Inflammatory macrophage treated with lipopolysaccharide for 1 hour (primary cell): ENCODE measurements at regions not wholly inside any gene's neighbourhood (a gene's known extent, or its start where the extent isn't known, plus 50 kb on each side); places are given as distances from the start of the nearest gene placed in this dataset.

Source experiments
- DNase-seq, 2 donors: peaks; one replicate each; pipeline ENCODE4 v3.0.0-alpha.2; 2020 to 2022

- DNase-seq, result no peak
These were observed 341.2 kb upstream of the SLC14A2 start for GRCh38 chr18:45274026-45274425.

DNA sequence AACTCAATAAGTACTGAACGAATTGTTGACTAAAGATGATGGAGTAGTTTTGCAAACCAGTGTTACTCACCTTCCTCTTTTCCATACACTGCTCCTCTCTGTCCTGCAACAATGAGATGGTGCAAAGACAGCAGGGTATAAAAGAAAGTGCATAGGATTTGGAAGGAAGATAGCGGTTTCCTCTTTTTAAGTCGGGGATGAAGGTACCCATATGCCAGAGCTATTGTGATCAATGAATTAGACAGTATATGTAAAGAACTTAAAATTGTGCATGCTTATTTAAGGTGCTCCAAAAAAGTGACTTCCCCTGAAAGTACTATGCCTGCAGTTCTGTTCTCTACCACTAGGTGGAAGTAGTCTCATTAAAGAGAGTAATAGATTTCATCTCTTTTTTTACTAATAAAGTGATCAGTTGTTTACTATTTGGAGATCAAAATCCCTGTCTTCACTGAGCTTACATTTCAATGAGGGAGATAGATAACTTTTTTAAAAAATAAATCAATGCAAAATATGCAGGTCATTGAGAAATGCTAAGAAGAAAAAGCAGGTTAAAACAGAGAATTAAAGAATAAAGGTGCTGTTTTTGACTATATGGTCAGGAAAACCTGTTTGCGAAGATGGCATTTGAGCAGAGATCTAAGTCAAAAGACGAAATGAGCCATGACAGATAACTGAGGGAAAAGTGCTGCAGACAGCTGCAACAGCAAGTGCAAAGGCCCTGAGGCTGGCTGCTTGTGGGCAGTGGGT is 339.7 kb upstream of the SLC14A2 start:
- peak; percentile 24 to 89 for DNase-seq

DNA sequence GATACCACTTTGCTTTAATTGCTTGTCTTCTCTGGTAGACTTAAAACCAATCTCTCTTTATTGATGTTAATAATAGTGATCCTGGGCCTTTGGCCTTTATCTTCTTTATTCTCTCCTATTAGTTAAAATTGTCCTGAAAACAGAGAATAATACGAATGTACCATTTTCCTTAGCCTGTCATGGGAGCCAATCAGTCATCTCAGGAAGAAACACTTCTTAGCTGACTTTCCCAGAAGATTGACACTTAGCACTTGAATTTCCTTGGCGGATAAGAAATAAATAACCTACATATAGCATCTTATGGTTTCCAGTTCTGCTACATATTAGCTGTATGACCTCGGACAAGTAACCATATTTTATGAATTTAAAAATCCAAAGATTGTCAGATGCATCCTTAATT is 338.4 kb upstream of the SLC14A2 start:
- DNase-seq, result no peak

- peak; percentile 77 to 90 for DNase-seq
These were observed 337.4 kb upstream of the SLC14A2 start for GRCh38 chr18:45277908-45278307.

GRCh38 chr18:45280481-45281276 is 334.6 kb upstream of the SLC14A2 start:
- DNase-seq, result no peak

- no peak for DNase-seq
These were observed 333.0 kb upstream of the SLC14A2 start for GRCh38 chr18:45282101-45282812.

GRCh38 chr18:45284174-45284573 is 331.1 kb upstream of the SLC14A2 start:
- DNase-seq, result peak in 1 of 2 donors; percentile 31

DNA sequence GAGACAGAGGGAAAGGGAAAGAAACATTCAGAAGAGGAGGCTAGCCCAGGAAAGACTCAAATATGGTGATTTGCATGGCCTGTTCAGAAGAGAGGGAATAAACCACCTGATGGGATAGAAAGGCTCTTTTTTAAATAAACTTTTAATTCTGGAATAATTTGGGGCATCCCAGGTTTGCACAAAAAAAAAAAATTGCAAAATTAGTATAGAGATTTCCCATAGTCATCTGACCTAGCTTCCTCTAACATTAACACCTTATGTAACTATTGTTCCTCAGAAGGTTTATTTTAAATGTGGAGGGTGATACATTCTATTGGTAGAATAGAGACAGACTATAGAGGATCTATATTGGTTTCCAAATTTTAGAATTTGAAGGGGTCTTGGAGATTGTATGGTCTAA is 330.4 kb upstream of the SLC14A2 start:
- peak; percentile 70 to 79 for DNase-seq

GRCh38 chr18:45285251-45285650 is 330.0 kb upstream of the SLC14A2 start:
- no peak for DNase-seq

- DNase-seq, result peak; percentile 39 to 62
These were observed 328.8 kb upstream of the SLC14A2 start for GRCh38 chr18:45286431-45286830.

- no peak for DNase-seq
These were observed 327.7 kb upstream of the SLC14A2 start for GRCh38 chr18:45287531-45287930.

DNA sequence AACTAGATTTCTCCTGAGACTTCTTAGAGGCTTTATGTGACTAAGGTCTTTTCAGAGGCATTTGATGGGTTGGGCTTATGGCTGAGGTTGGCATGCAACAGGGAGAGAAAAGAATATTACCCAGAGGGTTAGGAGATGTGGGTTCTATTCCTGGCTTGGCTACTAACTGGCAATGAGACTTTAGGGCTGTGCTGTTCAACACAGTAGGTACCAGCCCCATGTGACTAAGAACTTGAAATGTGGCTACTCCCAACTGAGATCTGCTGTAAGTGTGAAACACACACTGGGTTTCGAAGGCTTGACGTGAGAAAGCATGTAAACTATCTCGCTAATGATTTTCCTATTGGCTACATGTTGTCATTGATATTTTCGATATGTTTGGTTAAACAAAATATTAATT is 324.9 kb upstream of the SLC14A2 start:
- DNase-seq, result no peak

DNA sequence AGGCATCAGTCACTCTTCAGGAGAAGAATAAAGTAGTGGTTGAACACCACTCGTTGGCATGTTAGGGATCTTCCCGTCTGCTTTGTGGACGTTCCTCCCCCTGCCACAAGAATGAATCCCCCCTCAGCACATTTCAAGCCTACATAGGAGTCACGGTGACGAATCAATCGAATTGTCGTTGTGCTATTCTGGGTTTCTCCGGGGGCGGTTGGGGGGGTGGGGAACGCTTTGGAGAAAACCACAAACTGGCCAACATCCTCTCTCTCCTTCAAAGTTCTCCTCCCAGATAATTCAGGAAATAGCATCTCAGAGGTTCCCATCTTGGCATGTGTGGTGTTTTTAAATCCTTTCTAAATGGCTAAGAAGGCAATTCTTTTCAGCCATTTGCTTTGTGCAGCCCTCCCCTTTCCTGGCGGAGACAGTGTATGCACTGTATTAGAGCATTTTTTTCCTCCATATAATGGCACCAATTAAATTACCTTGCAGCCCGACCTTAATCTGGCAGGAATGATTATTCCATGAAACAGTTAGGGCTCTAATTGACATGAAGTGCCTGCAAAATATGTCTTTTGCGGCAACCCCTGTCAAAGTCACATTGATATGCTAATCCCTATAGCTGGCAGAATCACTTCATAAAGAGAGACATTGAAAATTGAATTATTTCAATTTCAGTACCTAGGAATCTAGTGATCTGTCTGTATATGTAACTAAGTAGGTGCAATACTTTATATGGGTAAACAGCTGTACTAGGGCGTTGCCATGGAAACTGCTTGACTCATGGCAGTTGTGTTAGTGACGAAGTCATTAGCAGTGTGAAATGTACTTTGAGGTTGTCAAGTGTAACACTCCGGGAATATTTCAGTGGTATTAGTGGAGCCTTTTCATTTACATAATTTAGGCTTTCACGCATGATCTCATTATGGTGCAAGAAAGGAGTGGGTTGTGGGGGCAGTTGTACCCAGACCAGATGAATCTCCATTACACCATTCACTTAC is 323.4 kb upstream of the SLC14A2 start:
- DNase-seq, result peak; percentile 94 to 98

DNA sequence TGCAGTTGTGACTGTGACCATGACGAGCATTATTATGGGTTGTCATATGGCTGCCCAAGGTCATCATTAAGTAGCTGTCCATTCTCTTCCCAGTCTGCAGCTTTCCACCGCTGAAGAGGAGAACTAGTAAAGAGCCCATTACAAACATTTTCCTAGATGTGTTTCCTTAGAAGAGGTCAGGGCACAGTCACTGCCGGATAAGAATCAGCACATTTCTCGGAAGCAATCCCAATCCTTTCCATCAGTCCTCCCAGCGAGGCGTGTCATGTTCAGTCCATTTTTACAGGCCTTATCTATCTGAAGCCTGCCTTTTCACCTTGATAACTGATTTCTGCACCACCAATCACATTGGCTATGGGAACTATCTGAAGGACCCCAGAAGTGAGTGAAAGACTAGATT is 319.9 kb upstream of the SLC14A2 start:
- no peak for DNase-seq

- DNase-seq, result no peak
These were observed 316.3 kb upstream of the SLC14A2 start for GRCh38 chr18:45298986-45299385.

DNA sequence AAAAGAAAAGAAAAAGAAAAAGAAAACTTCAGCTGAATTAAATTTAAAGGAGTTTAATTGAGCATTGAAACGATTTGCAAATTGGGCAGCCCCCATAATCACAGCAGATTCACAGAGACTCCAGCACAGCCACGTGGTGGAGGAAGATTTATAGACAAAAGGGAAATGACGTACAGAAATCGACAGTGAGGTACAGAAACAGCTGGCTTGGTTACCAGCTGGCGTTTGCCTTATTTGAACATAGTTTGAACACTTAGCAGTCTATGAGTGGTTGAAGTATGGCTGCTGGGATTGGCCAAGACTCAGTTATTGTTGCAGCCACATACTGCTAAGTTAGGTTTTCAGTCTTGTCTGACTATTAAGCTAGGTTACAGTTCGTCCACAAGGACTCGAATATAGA is 312.2 kb upstream of the SLC14A2 start:
- no peak for DNase-seq

- no peak for DNase-seq
These were observed 310.7 kb upstream of the SLC14A2 start for GRCh38 chr18:45304558-45304957.

DNA sequence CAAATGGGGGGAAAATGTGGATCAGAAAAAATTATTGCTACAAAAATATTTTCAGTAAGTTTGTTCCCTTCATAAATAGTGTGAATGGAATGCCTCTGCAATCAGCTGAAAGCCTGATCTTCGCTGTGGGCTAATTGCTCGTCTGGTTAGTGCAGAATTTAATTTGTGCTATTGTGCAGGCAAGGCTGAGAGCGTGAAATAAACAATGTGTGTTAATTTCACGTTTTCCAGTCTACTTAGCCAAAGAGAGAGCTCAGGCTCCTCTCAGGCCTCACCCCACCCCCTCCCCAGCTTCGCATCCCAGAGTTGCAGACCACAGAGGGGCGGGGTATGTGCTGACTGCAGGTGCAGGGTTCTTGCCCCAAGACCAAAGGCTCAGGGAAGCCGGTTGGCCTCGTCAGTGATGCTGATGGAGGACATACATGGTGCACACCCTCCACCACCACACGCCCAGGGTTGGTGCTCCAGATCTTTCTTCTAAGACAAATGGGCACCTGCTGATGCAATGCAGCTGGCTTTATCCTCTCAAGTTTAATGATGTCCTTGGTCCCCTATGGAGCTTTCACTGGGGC is 302.6 kb upstream of the SLC14A2 start:
- DNase-seq, result no peak

- no peak for DNase-seq
These were observed 299.1 kb upstream of the SLC14A2 start for GRCh38 chr18:45316127-45316526.

DNA sequence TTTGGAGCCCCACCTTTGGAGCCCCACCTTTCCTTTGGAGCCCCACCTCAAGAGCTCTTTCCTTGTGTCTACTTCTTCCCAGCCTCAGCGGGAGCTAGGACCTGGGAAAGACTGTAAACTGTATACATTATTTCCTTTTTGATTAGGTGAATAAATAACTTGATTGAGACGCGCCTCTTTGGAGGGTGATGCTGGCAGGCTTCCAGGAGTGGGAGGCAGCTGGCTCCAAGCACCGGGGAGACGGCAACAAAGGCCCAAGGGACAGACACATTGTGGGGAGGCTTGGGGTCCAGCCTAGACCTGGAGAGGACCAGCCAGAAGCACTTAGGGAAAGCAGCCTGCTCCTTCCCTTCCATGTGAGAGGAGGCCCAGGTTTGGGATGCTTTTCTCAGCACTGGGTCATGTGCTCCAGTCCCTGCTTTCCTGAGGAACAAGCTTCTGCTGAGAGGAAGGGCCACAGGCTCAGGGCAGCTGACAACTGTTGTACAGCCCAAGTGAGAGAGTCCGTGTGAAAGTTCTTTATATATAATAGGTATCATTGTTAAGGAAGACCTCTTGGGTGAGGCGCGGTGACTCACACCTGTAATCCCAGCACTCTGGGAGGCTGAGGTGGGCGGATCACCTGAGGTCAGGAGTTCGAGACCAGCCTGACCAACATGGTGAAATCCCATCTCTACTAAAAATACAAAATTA is 297.2 kb upstream of the SLC14A2 start:
- no peak for DNase-seq

- peak; percentile 57 to 70 for DNase-seq
These were observed 294.6 kb upstream of the SLC14A2 start for GRCh38 chr18:45320724-45321123.
